Gastroesophageal sphincter (tissue), 3 donors: ENCODE measurements at regions not wholly inside any gene's neighbourhood (a gene's known extent, or its start where the extent isn't known, plus 50 kb on each side); places are given as distances from the start of the nearest gene placed in this dataset.

Experiments
- EP300 ChIP-seq: sonication (generic); formaldehyde crosslinking; IDR thresholded peaks from one replicate; pipeline ENCODE4 v1.6.1; 2017; ENCODE audit warnings: antibody characterized with exemption, mild to moderate bottlenecking
- TF ChIP-seq, protein P1 (sequence below), 4 experiments: fragments of 200-600 bp in 2 of 4; fragments of 450-650 bp in 2 of 4; sonication (generic) in 1 of 4; IDR thresholded peaks; one replicate each; pipeline ENCODE4 v1.5.1; 2017 to 2019; ENCODE audit warnings: antibody characterized with exemption in 4 of 4, mild to moderate bottlenecking in 2 of 4, moderate library complexity in 2 of 4

DNA sequence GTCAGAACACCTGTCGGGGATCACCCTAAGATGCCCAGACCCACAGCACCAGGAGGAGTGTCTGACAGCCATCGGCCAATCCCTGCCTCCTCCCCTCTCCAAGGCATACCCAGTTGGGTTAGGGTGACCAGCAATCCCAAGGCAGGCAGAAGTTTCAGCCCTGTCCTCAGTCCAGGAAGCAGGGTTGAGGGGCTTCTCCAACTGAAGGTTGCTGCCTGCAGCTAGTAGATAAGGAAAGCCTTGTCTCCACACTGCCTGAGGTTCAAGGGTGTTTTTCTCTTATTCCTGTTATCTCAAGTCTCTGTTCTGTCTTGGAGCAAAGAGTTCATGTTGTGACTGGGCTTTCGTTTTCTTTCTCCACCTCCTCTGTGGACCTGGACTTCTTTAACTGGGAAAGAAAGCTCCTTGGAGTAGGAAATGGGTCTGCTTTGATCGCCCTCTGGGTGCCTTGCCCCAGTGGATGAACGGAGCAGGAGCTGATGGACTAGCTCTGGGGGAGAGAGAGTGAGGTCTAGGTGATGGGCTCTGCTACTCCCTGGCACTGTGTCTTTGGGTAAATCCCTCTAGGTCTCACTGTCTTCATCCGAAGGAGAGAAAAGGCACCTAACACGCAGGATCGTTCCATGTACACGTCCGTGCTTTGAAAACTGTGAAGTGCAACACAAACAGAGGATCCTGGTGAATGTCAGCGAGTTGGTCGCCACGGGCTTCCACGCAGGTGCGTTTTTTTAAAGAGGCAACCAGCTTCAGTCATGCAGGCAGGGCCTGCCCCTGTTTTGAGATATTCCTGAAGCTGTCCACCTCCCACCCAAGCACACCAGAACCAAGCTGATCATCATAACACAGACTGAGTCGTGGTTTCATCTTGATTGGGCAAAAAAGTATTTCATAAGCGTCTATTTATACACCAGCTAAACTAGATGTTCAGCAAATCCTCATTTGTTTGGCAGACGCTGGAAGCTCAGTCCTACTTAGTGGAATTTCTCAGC is 52.5 kb upstream of the FOXN3 start:
- TF ChIP-seq, protein P1, sequence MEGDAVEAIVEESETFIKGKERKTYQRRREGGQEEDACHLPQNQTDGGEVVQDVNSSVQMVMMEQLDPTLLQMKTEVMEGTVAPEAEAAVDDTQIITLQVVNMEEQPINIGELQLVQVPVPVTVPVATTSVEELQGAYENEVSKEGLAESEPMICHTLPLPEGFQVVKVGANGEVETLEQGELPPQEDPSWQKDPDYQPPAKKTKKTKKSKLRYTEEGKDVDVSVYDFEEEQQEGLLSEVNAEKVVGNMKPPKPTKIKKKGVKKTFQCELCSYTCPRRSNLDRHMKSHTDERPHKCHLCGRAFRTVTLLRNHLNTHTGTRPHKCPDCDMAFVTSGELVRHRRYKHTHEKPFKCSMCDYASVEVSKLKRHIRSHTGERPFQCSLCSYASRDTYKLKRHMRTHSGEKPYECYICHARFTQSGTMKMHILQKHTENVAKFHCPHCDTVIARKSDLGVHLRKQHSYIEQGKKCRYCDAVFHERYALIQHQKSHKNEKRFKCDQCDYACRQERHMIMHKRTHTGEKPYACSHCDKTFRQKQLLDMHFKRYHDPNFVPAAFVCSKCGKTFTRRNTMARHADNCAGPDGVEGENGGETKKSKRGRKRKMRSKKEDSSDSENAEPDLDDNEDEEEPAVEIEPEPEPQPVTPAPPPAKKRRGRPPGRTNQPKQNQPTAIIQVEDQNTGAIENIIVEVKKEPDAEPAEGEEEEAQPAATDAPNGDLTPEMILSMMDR (IDR thresholded peaks at IDR 0.05), result no peak
- no peak for TF ChIP-seq EP300
